ENCODE measurements at regions not wholly inside any gene's neighbourhood (a gene's known extent, or its start where the extent isn't known, plus 50 kb on each side); places are given as distances from the start of the nearest gene placed in this dataset.

DNA sequence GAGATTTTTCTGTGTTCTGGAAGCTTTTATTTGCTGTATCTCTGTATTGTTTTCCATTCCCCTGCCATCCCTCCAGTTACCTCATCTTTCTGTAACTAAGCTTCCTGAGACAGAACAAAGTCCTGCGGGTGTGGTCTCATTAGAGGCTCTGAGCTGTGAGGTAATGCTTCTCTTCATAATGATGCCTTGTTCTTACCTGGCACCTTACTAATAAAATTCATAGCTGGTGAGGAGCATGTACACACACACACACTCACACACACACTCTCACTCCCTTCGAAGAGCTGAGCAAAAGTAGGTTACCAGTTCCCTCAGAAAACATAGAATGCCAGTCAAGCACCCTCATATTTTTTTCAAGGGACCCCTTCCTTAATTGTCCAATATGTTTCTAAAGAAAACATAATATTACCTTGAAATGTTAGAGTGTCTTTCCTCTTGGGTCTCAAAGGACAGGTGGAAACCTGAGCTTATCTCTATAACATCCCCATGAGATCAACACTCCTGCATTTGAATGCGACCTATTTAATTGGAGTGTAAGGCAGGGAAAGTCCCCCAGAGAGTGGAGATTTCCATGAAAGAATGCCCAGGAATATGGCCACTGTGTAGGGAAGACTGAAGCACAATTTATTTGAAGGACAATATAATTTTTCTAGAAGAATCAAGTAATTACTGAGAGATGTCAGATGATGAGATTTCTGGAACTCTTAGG is 161.6 kb upstream of the NCK2 start:
- H3K9me3 Mint-ChIP-seq: peaks cover 8% of the 10 kb centered on the region
- H3K27me3 Mint-ChIP-seq: no peaks in the 10 kb centered on the region
- intact Hi-C loops (cut with micrococcal nuclease): no loop called here
- no peak overlapping the region for H3K4me3 Mint-ChIP-seq
- no peaks in the 10 kb centered on the region for H3K36me3 Mint-ChIP-seq (ENCODE audit: low read depth)
- no peak overlapping the region for H3K27ac Mint-ChIP-seq
- H3K4me1 Mint-ChIP-seq (ENCODE audit: low read depth): no peaks in the 10 kb centered on the region

DNA sequence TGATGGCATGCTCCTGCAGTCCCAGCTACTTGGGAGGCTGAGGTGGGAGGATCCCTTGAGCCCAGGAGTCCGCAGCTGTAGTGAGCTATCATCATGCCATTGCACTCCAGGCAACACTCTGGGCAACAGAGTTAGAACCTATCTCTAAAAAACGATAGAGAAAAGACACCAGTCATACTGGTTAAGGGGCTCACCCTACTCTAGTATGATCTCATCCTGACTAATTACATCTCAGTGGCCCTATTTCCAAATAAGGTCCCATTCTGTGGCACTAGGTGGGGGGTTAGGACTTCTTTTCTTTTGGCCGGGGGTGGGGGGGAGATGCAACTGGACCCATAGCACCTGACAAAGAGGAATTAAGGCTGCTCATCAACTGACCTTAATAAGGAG is 163.2 kb upstream of the NCK2 start:
- H3K9me3 Mint-ChIP-seq: no peaks in the 10 kb centered on the region
- H3K36me3 Mint-ChIP-seq (ENCODE audit: low read depth): no peaks in the 10 kb centered on the region
- H3K4me3 Mint-ChIP-seq: no peak overlapping the region
- no peaks in the 10 kb centered on the region for H3K27me3 Mint-ChIP-seq
- H3K4me1 Mint-ChIP-seq (ENCODE audit: low read depth): no peaks in the 10 kb centered on the region
- no peak overlapping the region for H3K27ac Mint-ChIP-seq
- intact Hi-C loops (cut with micrococcal nuclease): no loop called here

GRCh38 chr2:105580870-105581554 is 163.7 kb upstream of the NCK2 start:
- intact Hi-C loops (cut with micrococcal nuclease): no loop called here
- Mint-ChIP-seq H3K4me1 (ENCODE audit: low read depth) (no peaks in the 10 kb centered on the region), H3K4me3 (no peak overlapping the region)

GRCh38 chr2:105580216-105580615 is 164.5 kb upstream of the NCK2 start:
- Mint-ChIP-seq H3K4me3 (no peak overlapping the region), H3K36me3 (ENCODE audit: low read depth) (no peaks in the 10 kb centered on the region), H3K27ac (no peak overlapping the region), H3K4me1 (ENCODE audit: low read depth) (no peaks in the 10 kb centered on the region), H3K9me3 (no peaks in the 10 kb centered on the region), H3K27me3 (peaks cover 3% of the 10 kb centered on the region)
- intact Hi-C loops (cut with micrococcal nuclease): no loop called here

More at GRCh38 chr2:105580870-105581554, 163.7 kb upstream of the NCK2 start:
- H3K36me3 Mint-ChIP-seq (ENCODE audit: low read depth): no peaks in the 10 kb centered on the region
- no peaks in the 10 kb centered on the region for H3K9me3 Mint-ChIP-seq
- no peak overlapping the region for H3K27ac Mint-ChIP-seq
- no peaks in the 10 kb centered on the region for H3K27me3 Mint-ChIP-seq

- Mint-ChIP-seq H3K36me3 (ENCODE audit: low read depth) (no peaks in the 10 kb centered on the region), H3K4me1 (ENCODE audit: low read depth) (no peaks in the 10 kb centered on the region), H3K27ac (no peak overlapping the region), H3K4me3 (no peak overlapping the region), H3K27me3 (peaks cover 8% of the 10 kb centered on the region), H3K9me3 (no peaks in the 10 kb centered on the region)
- intact Hi-C loops (cut with micrococcal nuclease): no loop called here
Observed at GRCh38 chr2:105578166-105578565, 166.5 kb upstream of the NCK2 start.

GRCh38 chr2:105577762-105578161 is 166.9 kb upstream of the NCK2 start:
- Mint-ChIP-seq H3K36me3 (ENCODE audit: low read depth) (no peaks in the 10 kb centered on the region), H3K4me3 (no peak overlapping the region), H3K27me3 (peaks cover 12% of the 10 kb centered on the region), H3K4me1 (ENCODE audit: low read depth) (no peaks in the 10 kb centered on the region), H3K27ac (no peak overlapping the region), H3K9me3 (no peaks in the 10 kb centered on the region)
- intact Hi-C loops (cut with micrococcal nuclease): no loop called here

GRCh38 chr2:105576440-105577241 is 168.1 kb upstream of the NCK2 start:
- Mint-ChIP-seq H3K36me3 (ENCODE audit: low read depth) (no peaks in the 10 kb centered on the region), H3K4me1 (ENCODE audit: low read depth) (peaks cover 6% of the 10 kb centered on the region), H3K27me3 (peaks cover 20% of the 10 kb centered on the region), H3K4me3 (no peak overlapping the region), H3K27ac (no peak overlapping the region), H3K9me3 (no peaks in the 10 kb centered on the region)
- intact Hi-C loops (cut with micrococcal nuclease): no loop called here

- no peaks in the 10 kb centered on the region for H3K36me3 Mint-ChIP-seq (ENCODE audit: low read depth)
- H3K4me1 Mint-ChIP-seq (ENCODE audit: low read depth): peaks cover 11% of the 10 kb centered on the region
- H3K4me3 Mint-ChIP-seq: no peak overlapping the region
- no peaks in the 10 kb centered on the region for H3K9me3 Mint-ChIP-seq
- intact Hi-C loops (cut with micrococcal nuclease): no loop called here
- peaks cover 24% of the 10 kb centered on the region for H3K27me3 Mint-ChIP-seq
- H3K27ac Mint-ChIP-seq: no peak overlapping the region
Observed at GRCh38 chr2:105576050-105576439, 168.7 kb upstream of the NCK2 start.

DNA sequence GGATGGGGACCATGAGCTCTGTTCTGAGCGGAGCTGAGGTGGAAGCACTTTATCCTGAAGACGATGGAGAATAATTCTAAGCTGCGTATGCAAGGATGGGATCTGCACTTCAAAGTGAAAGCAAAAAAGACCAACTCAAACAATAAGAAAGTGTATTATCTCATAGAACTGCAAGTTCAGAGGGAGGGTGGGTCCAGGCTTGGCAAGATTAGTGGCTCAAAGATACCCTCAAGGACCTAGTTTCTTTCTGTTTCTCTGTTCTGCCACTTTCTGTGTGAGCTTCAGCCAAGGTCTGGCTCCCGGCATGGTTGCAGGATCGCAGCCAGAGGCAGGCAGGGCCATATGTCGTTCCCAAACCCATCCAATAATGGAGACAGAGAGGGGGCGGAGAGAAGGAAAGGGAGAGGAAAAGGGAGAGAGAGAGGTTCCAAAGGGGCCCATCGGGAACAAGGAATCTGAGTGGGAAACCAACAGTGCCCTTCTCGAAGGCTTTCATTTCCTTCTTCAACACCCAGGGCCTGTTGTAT is 169.2 kb upstream of the NCK2 start:
- Mint-ChIP-seq H3K4me3 (no peak overlapping the region), H3K27me3 (peaks cover 26% of the 10 kb centered on the region), H3K27ac (no peak overlapping the region), H3K9me3 (no peaks in the 10 kb centered on the region), H3K4me1 (ENCODE audit: low read depth) (peaks cover 11% of the 10 kb centered on the region), H3K36me3 (ENCODE audit: low read depth) (no peaks in the 10 kb centered on the region)
- intact Hi-C loops (cut with micrococcal nuclease): no loop called here

DNA sequence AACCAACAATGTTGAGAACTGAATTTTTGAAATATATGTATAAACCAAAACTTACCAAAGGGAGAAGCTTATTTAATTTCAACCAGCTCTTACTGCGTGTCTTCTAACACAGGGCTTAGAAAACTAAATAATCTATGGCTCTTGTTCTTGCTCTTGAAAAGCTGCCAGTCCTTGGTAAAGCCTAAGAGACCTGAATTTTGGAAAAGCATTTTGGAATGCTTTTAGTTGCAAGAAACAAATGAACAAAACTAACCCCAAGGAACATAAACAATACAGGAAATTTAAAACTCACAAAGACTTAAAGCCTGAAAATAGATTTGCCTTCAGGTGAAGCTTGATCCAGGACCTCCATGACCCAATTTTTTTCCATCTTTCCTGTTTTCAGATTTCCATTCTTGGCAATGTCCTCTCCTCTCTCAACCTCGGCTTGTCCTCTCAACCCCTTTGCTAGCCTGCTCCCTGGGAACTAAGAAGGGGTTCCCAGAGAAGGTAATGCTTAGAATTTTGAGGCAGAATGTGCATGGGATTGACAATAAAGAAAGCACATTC is 169.8 kb upstream of the NCK2 start:
- H3K9me3 Mint-ChIP-seq: no peaks in the 10 kb centered on the region
- intact Hi-C loops (cut with micrococcal nuclease): no loop called here
- H3K4me1 Mint-ChIP-seq (ENCODE audit: low read depth): peaks cover 11% of the 10 kb centered on the region
- peaks cover 33% of the 10 kb centered on the region for H3K27me3 Mint-ChIP-seq
- no peak overlapping the region for H3K4me3 Mint-ChIP-seq
- H3K36me3 Mint-ChIP-seq (ENCODE audit: low read depth): no peaks in the 10 kb centered on the region
- H3K27ac Mint-ChIP-seq: no peak overlapping the region

DNA sequence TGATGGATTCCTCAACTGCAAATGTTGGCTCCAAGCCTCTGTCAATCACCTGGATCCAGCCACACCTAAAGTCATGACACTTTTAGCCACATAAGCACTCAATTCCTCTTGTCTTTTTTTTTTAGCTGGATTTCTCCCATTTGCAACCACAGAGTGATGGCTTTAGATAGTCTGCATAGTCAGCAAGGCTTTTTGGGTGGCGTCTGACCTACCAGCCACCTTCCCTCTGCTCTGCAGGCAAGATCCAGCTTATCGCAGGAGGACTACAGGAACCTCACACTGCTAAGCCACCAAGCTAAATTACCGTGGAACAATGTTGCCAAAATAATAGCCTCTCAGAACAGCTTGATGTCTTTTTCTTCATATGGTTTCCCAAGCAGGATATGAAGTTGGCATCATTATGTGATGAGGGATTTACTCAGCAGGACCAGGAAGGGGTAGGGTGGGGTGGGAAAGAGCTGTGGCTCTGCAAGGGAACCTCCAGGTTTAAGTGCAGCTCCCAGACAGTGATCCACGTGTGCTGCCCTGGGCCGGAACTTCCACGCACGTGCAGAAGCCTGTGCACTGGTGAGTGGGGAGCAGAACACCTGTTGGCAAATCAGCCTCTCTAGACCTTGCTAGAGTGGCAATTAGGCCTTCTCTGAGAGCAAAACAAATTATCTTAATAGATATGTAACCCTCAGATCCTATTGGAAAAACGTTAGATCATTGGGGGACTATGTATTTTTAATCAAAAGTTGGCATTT is 170.6 kb upstream of the NCK2 start:
- intact Hi-C loops (cut with micrococcal nuclease): no loop called here
- no peak overlapping the region for H3K27ac Mint-ChIP-seq
- H3K9me3 Mint-ChIP-seq: no peaks in the 10 kb centered on the region
- H3K27me3 Mint-ChIP-seq: peaks cover 34% of the 10 kb centered on the region
- no peak overlapping the region for H3K4me3 Mint-ChIP-seq
- H3K36me3 Mint-ChIP-seq (ENCODE audit: low read depth): no peaks in the 10 kb centered on the region
- peaks cover 11% of the 10 kb centered on the region for H3K4me1 Mint-ChIP-seq (ENCODE audit: low read depth)

GRCh38 chr2:105573490-105573889 is 171.2 kb upstream of the NCK2 start:
- Mint-ChIP-seq H3K36me3 (ENCODE audit: low read depth) (no peaks in the 10 kb centered on the region), H3K4me1 (ENCODE audit: low read depth) (peaks cover 11% of the 10 kb centered on the region), H3K27me3 (peaks cover 34% of the 10 kb centered on the region), H3K9me3 (no peaks in the 10 kb centered on the region), H3K4me3 (no peak overlapping the region), H3K27ac (no peak overlapping the region)
- intact Hi-C loops (cut with micrococcal nuclease): no loop called here

GRCh38 chr2:105571445-105571987 is 172.7 kb upstream of the FHL2 start:
- no peaks in the 10 kb centered on the region for H3K9me3 Mint-ChIP-seq
- intact Hi-C loops (cut with micrococcal nuclease): no loop called here
- H3K27ac Mint-ChIP-seq: no peak overlapping the region
- H3K27me3 Mint-ChIP-seq: peaks cover 44% of the 10 kb centered on the region
- peaks cover 11% of the 10 kb centered on the region for H3K4me1 Mint-ChIP-seq (ENCODE audit: low read depth)
- H3K36me3 Mint-ChIP-seq (ENCODE audit: low read depth): no peaks in the 10 kb centered on the region
- no peak overlapping the region for H3K4me3 Mint-ChIP-seq

All from dendritic cell treated with granulocyte-macrophage colony-stimulating factor and Interleukin-4, amounts not matched to agents 40 ng/mL and 50 ng/mL, for 4 days (primary cell).